ENCODE measurements at regions not wholly inside any gene's neighbourhood (a gene's known extent, or its start where the extent isn't known, plus 50 kb on each side); places are given as distances from the start of the nearest gene placed in this dataset.
A peak's percentile ranks its signal among the peaks of the same experiment; 100 is the strongest.

DNA sequence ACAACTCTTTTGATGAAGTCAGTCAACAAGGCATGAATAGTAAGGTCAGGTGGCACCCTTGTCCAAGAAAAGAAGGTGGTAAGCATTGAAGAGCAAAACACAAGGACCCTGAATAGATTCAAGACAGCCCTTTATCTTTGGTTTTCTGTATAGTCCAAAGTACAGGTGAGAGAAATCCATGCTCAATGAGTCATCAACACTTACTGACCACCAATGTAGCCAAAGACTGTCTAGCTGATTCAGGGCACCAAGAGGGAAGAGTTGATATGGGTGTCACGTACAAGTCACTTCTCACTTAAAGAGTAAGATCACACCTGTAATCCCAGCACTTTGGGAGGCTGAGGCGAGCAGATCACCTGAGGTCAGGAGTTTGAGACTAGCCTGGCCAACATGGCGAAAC lies 528.3 kb downstream of the CD83 start:
- H3K36me3 Mint-ChIP-seq, result no peaks in the 10 kb centered on the region
- no peak overlapping the region for H3K4me3 Mint-ChIP-seq
- peaks cover 0 to 5% of the 10 kb centered on the region in 2 donors for H3K27me3 Mint-ChIP-seq
- H3K9me3 Mint-ChIP-seq, result peaks cover 3% of the 10 kb centered on the region
- no peak for DNase-seq (ENCODE audit: low spot score)
- no peak for ATAC-seq
- peaks cover 0 to 3% of the 10 kb centered on the region in 2 donors for H3K4me1 Mint-ChIP-seq (ENCODE audit: low read depth in 2 of 2)
- no peak overlapping the region for H3K27ac Mint-ChIP-seq

DNA sequence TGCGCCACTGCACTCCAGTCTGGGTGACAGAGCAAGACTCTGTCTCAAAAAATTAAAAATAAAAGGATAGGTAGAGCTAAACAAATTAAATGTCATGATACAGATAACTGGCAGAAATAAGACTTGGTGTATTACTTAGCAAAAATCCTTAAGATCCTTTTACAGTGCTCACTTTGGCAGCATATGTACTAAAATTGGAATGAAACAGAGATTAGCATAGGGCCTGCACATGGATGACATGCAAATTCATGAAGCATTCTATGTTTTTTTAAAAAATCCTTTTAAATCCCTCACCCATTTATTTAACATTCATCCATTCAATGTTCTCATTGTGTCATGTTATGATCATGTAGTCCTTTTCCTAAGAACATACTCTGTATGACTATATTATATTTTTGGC lies 528.8 kb downstream of the CD83 start:
- no peaks in the 10 kb centered on the region for H3K36me3 Mint-ChIP-seq
- DNase-seq (ENCODE audit: low spot score), result no peak

GRCh38 chr6:14647357-14647756 lies 529.8 kb downstream of the CD83 start:
- H3K4me1 Mint-ChIP-seq (ENCODE audit: low read depth in 2 of 2), result peaks cover 0 to 2% of the 10 kb centered on the region in 2 donors
- peaks cover 0 to 5% of the 10 kb centered on the region in 2 donors for H3K27me3 Mint-ChIP-seq
- no peak overlapping the region for H3K4me3 Mint-ChIP-seq
- ATAC-seq (no peak), DNase-seq (ENCODE audit: low spot score) (no peak)
- no peak overlapping the region for H3K27ac Mint-ChIP-seq
- H3K36me3 Mint-ChIP-seq, result no peaks in the 10 kb centered on the region
- H3K9me3 Mint-ChIP-seq, result peaks cover 3% of the 10 kb centered on the region

More for the DNA sequence above, 528.8 kb downstream of the CD83 start:
- H3K27me3 Mint-ChIP-seq, result peaks cover 0 to 5% of the 10 kb centered on the region in 2 donors
- no peak for ATAC-seq
- H3K4me3 Mint-ChIP-seq, result no peak overlapping the region
- H3K4me1 Mint-ChIP-seq (ENCODE audit: low read depth in 2 of 2), result peaks cover 0 to 2% of the 10 kb centered on the region in 2 donors
- H3K9me3 Mint-ChIP-seq, result peaks cover 3% of the 10 kb centered on the region
- no peak overlapping the region for H3K27ac Mint-ChIP-seq

- Mint-ChIP-seq H3K9me3 (peaks cover 3% of the 10 kb centered on the region), H3K4me3 (no peak overlapping the region), H3K27me3 (no peaks in the 10 kb centered on the region), H3K36me3 (no peaks in the 10 kb centered on the region), H3K4me1 (ENCODE audit: low read depth in 2 of 2) (peaks cover 20 to 22% of the 10 kb centered on the region in 2 donors), H3K27ac (no peak overlapping the region)
- ATAC-seq, result no peak
- no peak for DNase-seq (ENCODE audit: low spot score)
Measured at GRCh38 chr6:14652536-14652935, 535.0 kb downstream of the CD83 start.

- peaks cover 20 to 23% of the 10 kb centered on the region in 2 donors for H3K4me1 Mint-ChIP-seq (ENCODE audit: low read depth in 2 of 2)
- peak overlapping the region; percentile 38 for H3K4me3 Mint-ChIP-seq
- DNase-seq (ENCODE audit: low spot score) (no peak), ATAC-seq (no peak)
- H3K36me3 Mint-ChIP-seq, result no peaks in the 10 kb centered on the region
- H3K9me3 Mint-ChIP-seq, result no peaks in the 10 kb centered on the region
- H3K27me3 Mint-ChIP-seq, result peaks cover 0 to 15% of the 10 kb centered on the region in 2 donors
- H3K27ac Mint-ChIP-seq, result peak overlapping the region; percentile 8 to 82
Measured at GRCh38 chr6:14655201-14656061, 537.9 kb downstream of the CD83 start.

- Mint-ChIP-seq H3K9me3 (no peaks in the 10 kb centered on the region), H3K36me3 (no peaks in the 10 kb centered on the region), H3K4me1 (ENCODE audit: low read depth in 2 of 2) (peaks cover 20 to 23% of the 10 kb centered on the region in 2 donors), H3K4me3 (peak overlapping the region; percentile 38), H3K27me3 (peaks cover 0 to 15% of the 10 kb centered on the region in 2 donors), H3K27ac (peak overlapping the region; percentile 8 to 82)
- ATAC-seq, result peak; percentile 62 to 67
- no peak for DNase-seq (ENCODE audit: low spot score)
Measured at GRCh38 chr6:14656078-14656521, 538.5 kb downstream of the CD83 start.

DNA sequence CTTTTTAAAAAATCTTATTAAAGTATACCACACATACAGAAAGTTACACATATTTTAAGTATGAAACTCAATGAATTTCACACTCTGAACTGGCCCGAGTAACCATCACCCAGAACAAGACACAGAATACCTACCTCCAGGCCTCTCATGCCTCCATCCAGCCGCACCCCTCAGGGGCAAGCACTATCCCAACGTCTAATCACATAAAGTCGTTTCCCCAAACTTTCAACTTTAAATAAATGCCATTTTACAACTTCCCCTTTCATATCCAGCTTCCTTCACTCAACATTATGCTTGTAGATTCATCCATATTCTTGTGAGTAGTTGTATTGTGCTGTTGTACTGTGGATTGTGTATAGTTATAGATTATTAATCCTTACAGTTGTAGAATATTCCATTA lies 539.1 kb downstream of the CD83 start:
- DNase-seq (ENCODE audit: low spot score), result no peak
- Mint-ChIP-seq H3K4me3 (no peak overlapping the region), H3K27me3 (peaks cover 0 to 15% of the 10 kb centered on the region in 2 donors), H3K27ac (peak overlapping the region; percentile 8 to 82), H3K9me3 (no peaks in the 10 kb centered on the region), H3K36me3 (no peaks in the 10 kb centered on the region), H3K4me1 (ENCODE audit: low read depth in 2 of 2) (peaks cover 20 to 23% of the 10 kb centered on the region in 2 donors)
- no peak for ATAC-seq

GRCh38 chr6:14658030-14658429 lies 540.5 kb downstream of the CD83 start:
- H3K36me3 Mint-ChIP-seq, result no peaks in the 10 kb centered on the region
- H3K4me1 Mint-ChIP-seq (ENCODE audit: low read depth in 2 of 2), result peaks cover 20 to 23% of the 10 kb centered on the region in 2 donors
- H3K4me3 Mint-ChIP-seq, result no peak overlapping the region
- ATAC-seq (no peak), DNase-seq (ENCODE audit: low spot score) (no peak)
- H3K27ac Mint-ChIP-seq, result no peak overlapping the region
- H3K9me3 Mint-ChIP-seq, result no peaks in the 10 kb centered on the region
- peaks cover 0 to 15% of the 10 kb centered on the region in 2 donors for H3K27me3 Mint-ChIP-seq

DNA sequence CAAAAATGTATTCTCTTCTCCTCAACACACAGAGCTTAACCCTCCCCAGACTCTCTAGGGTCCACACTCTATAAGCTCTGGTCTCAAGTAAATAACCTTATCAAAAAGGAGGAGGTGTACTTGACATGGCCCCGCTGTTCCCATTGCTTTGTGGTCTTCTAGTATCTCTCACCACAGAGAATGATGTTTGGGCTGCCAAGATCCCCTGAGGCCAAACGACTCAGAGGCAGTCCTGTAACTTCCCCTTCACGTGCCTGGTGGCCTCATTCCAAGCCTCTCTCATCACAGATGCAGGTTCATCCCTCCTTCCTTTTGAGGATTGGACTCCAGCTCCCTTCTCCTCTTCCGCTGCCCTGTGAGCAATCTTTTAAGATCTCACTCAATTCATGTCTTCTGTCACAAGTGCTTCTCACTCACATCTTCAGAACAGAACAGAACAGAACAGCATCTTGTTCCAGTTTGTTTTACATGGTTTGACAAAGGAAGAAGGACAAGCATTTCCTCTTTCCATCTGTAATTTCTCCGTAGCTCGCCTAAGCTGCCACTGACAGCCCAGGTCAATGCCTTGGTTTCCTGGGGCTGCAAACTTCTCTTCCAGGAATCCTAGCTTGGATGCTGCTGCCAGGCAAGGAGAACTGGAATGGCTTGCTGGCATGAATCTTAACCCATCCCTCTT lies 541.5 kb downstream of the CD83 start:
- ATAC-seq (no peak), DNase-seq (ENCODE audit: low spot score) (no peak)
- Mint-ChIP-seq H3K4me1 (ENCODE audit: low read depth in 2 of 2) (peaks cover 23 to 25% of the 10 kb centered on the region in 2 donors), H3K27me3 (peaks cover 0 to 15% of the 10 kb centered on the region in 2 donors), H3K36me3 (no peaks in the 10 kb centered on the region), H3K9me3 (no peaks in the 10 kb centered on the region), H3K4me3 (no peak overlapping the region), H3K27ac (peak overlapping the region in 1 of 2 donors; percentile 8)

DNA sequence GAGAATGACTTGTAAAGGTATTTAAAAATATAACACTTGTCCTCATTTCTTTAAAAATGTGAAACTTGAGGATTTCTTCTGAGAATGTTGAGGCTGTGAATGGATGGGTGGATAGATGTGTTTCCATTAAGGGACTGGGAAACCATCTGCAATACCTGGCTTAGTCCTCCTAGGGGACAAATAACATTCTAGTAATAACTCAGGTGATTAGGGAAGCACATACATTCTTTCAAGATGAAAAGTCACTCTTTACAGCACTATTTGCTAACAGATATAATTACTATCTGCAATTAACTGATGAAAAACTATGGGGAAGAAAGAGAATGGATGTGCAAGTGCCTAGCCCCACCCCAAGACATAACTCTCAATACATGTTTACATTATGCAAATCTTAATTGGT lies 542.3 kb downstream of the CD83 start:
- no peak for ATAC-seq
- no peak overlapping the region for H3K4me3 Mint-ChIP-seq
- DNase-seq (ENCODE audit: low spot score), result no peak
- no peaks in the 10 kb centered on the region for H3K36me3 Mint-ChIP-seq
- peaks cover 3 to 15% of the 10 kb centered on the region in 2 donors for H3K27me3 Mint-ChIP-seq
- no peaks in the 10 kb centered on the region for H3K9me3 Mint-ChIP-seq
- H3K4me1 Mint-ChIP-seq (ENCODE audit: low read depth in 2 of 2), result peaks cover 32% of the 10 kb centered on the region in 2 donors
- H3K27ac Mint-ChIP-seq, result peak overlapping the region in 1 of 2 donors; percentile 8

DNA sequence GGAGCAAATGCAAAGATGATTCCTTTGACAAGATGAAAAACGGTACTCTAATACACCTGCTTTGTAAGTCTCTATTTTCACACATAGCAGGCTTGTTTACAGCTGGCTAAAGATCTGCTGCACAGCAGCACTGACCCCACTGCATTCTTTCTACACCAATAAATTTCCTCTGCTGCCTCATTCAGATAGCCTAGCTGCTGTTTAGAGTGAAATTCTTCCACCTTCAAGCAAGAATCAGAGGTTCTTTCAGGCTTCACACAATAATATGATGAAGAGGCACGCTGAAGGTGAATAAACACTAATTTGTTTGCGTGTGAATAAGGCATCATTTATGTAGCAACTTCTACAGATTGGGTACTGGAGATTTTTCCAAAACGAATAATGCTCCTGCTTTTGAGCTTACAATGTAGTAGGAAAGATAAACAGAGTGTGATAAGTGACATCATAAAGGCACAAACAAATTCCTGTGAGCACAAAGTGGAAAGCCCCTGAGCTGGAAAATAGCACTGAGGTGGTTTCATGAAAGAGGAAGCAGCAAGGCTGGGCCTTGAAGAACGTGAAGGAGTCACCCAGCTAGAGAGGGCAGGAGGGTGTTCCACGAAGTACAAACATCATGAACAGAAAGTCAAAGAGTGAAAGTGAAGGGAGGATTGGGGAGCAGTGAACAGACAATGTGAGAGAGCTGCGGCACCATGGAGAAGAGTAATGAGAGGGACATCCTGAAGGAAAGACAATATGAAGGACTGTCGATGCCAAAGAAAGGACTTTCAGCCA lies 543.4 kb downstream of the CD83 start:
- Mint-ChIP-seq H3K4me3 (no peak overlapping the region), H3K36me3 (no peaks in the 10 kb centered on the region), H3K4me1 (ENCODE audit: low read depth in 2 of 2) (peaks cover 27 to 30% of the 10 kb centered on the region in 2 donors), H3K27ac (no peak overlapping the region), H3K9me3 (no peaks in the 10 kb centered on the region), H3K27me3 (peaks cover 5 to 15% of the 10 kb centered on the region in 2 donors)
- DNase-seq (ENCODE audit: low spot score) (no peak), ATAC-seq (peak; percentile 28 to 66)

DNA sequence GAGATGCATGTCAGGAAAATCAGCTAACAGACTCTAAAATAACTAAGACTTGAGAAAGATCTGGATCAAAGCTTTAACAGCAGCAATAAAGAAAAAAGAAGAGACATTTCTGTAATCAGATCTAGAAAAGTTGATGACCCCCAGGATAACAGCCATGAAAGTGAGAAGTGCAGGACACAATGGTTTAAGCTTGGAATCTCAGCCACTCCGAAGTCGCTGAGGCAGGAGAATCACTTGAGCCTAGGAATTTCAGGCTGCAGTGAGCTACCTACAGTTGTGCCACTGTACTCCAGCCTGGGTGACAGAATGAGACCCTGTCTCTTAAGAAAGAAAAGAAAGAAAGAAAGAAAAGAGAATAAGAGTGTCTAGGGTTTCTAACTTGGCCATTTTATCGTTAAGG lies 544.1 kb downstream of the CD83 start:
- DNase-seq (ENCODE audit: low spot score), result no peak
- peaks cover 25 to 28% of the 10 kb centered on the region in 2 donors for H3K4me1 Mint-ChIP-seq (ENCODE audit: low read depth in 2 of 2)
- peaks cover 8 to 15% of the 10 kb centered on the region in 2 donors for H3K27me3 Mint-ChIP-seq
- no peaks in the 10 kb centered on the region for H3K36me3 Mint-ChIP-seq
- ATAC-seq, result no peak
- no peak overlapping the region for H3K4me3 Mint-ChIP-seq
- H3K27ac Mint-ChIP-seq, result no peak overlapping the region
- H3K9me3 Mint-ChIP-seq, result no peaks in the 10 kb centered on the region

- H3K27ac Mint-ChIP-seq, result peak overlapping the region; percentile 14 to 52
- ATAC-seq, result peak; percentile 61 to 71
- peak overlapping the region; percentile 34 for H3K4me3 Mint-ChIP-seq
- peaks cover 18 to 25% of the 10 kb centered on the region in 2 donors for H3K4me1 Mint-ChIP-seq (ENCODE audit: low read depth in 2 of 2)
- H3K36me3 Mint-ChIP-seq, result no peaks in the 10 kb centered on the region
- no peak for DNase-seq (ENCODE audit: low spot score)
- H3K9me3 Mint-ChIP-seq, result no peaks in the 10 kb centered on the region
- H3K27me3 Mint-ChIP-seq, result peaks cover 8% of the 10 kb centered on the region in 2 donors
Measured at GRCh38 chr6:14664112-14664601, 546.6 kb downstream of the CD83 start.
